ENCODE measurements at regions not wholly inside any gene's neighbourhood (a gene's known extent, or its start where the extent isn't known, plus 50 kb on each side); places are given as distances from the start of the nearest gene placed in this dataset.

GRCh38 chr5:51986733-51987132 is 603.5 kb downstream of the ISL1 start:
- Histone ChIP-seq H3K36me3 (no peaks in the 10 kb centered on the region), H3K4me3 (no peak overlapping the region), H3K4me1 (no peaks in the 10 kb centered on the region), H3K27ac (no peak overlapping the region), H3K9me3 (no peaks in the 10 kb centered on the region), H3K27me3 (no peaks in the 10 kb centered on the region)
- TF ChIP-seq EP300 (IDR thresholded peaks at IDR 0.05; ENCODE audit: low read depth), result no peak
- TF ChIP-seq POLR2A (IDR thresholded peaks at IDR 0.05), result no peak
- TF ChIP-seq CTCF (IDR thresholded peaks at IDR 0.05), result no peak
- no peak for TF ChIP-seq POLR2AphosphoS5 (IDR thresholded peaks at IDR 0.05)
- DNase-seq, result no peak
- intact Hi-C loops (cut with DNase I; ENCODE audit: low total_unique reads), result no loop called here
- in situ Hi-C loops (cut with MboI; ENCODE audit: low pct_ligation_motif_present in 1 of 4, low pct_unique_long_range_greater_than_20kb in 1 of 4, low sequenced_read_pairs in 3 of 4), result no loop called here
- 51 to 78% methylated on average over 3 of the region's 3 CpGs for WGBS, 2 donors (ENCODE audit: low coverage in 1 of 2)

GRCh38 chr5:51987239-51987638 is 604.0 kb downstream of the ISL1 start:
- no peak overlapping the region for H3K27ac ChIP-seq
- TF ChIP-seq POLR2A (IDR thresholded peaks at IDR 0.05) (no peak), CTCF (IDR thresholded peaks at IDR 0.05) (no peak), EP300 (IDR thresholded peaks at IDR 0.05; ENCODE audit: low read depth) (no peak), POLR2AphosphoS5 (IDR thresholded peaks at IDR 0.05) (no peak)
- H3K36me3 ChIP-seq, result no peaks in the 10 kb centered on the region
- no peaks in the 10 kb centered on the region for H3K9me3 ChIP-seq
- intact Hi-C loops (cut with DNase I; ENCODE audit: low total_unique reads) (no loop called here), in situ Hi-C loops (cut with MboI; ENCODE audit: low pct_ligation_motif_present in 1 of 4, low pct_unique_long_range_greater_than_20kb in 1 of 4, low sequenced_read_pairs in 3 of 4) (no loop called here)
- H3K27me3 ChIP-seq, result no peaks in the 10 kb centered on the region
- DNase-seq, result no peak
- H3K4me3 ChIP-seq, result no peak overlapping the region
- H3K4me1 ChIP-seq, result no peaks in the 10 kb centered on the region

GRCh38 chr5:51987669-51988209 is 604.5 kb downstream of the ISL1 start:
- no peak for DNase-seq
- intact Hi-C loops (cut with DNase I; ENCODE audit: low total_unique reads), result no loop called here
- Histone ChIP-seq H3K4me1 (no peaks in the 10 kb centered on the region), H3K27ac (no peak overlapping the region), H3K27me3 (no peaks in the 10 kb centered on the region), H3K4me3 (no peak overlapping the region), H3K9me3 (no peaks in the 10 kb centered on the region), H3K36me3 (no peaks in the 10 kb centered on the region)
- no peak for TF ChIP-seq CTCF (IDR thresholded peaks at IDR 0.05)
- TF ChIP-seq POLR2AphosphoS5 (IDR thresholded peaks at IDR 0.05), result no peak
- in situ Hi-C loops (cut with MboI; ENCODE audit: low pct_ligation_motif_present in 1 of 4, low pct_unique_long_range_greater_than_20kb in 1 of 4, low sequenced_read_pairs in 3 of 4), result no loop called here
- 79 to 89% methylated on average over 1 to 2 of the region's 2 CpGs for WGBS, 2 donors (ENCODE audit: low coverage in 1 of 2)

GRCh38 chr5:51988634-51989033 is 605.4 kb downstream of the ISL1 start:
- Histone ChIP-seq H3K9me3 (no peaks in the 10 kb centered on the region), H3K36me3 (no peaks in the 10 kb centered on the region), H3K27me3 (no peaks in the 10 kb centered on the region), H3K4me1 (no peaks in the 10 kb centered on the region), H3K4me3 (no peak overlapping the region), H3K27ac (no peak overlapping the region)
- TF ChIP-seq EP300 (IDR thresholded peaks at IDR 0.05; ENCODE audit: low read depth), result no peak
- TF ChIP-seq POLR2AphosphoS5 (IDR thresholded peaks at IDR 0.05), result no peak
- no peak for TF ChIP-seq POLR2A (IDR thresholded peaks at IDR 0.05)
- TF ChIP-seq CTCF (IDR thresholded peaks at IDR 0.05), result no peak
- in situ Hi-C loops (cut with MboI; ENCODE audit: low pct_ligation_motif_present in 1 of 4, low pct_unique_long_range_greater_than_20kb in 1 of 4, low sequenced_read_pairs in 3 of 4) (no loop called here), intact Hi-C loops (cut with DNase I; ENCODE audit: low total_unique reads) (no loop called here)
- WGBS, 2 donors (ENCODE audit: low coverage in 1 of 2), result 63 to 71% methylated on average over 1 to 6 of the region's 6 CpGs
- no peak for DNase-seq
